Tibial artery (tissue), 4 donors: ENCODE measurements at regions not wholly inside any gene's neighbourhood (a gene's known extent, or its start where the extent isn't known, plus 50 kb on each side); places are given as distances from the start of the nearest gene placed in this dataset.

ENCODE experiments used
- DNase-seq, 2 donors: peaks; one replicate each; pipeline ENCODE4 v3.0.0-alpha.2; 2019
- H3K27ac ChIP-seq, 2 donors: fragments of 200-600 bp; sonication (generic) in 1 of 2; 1 replicate in 1 of 2; 2 replicates in 1 of 2; pipeline ENCODE4 v1.5.1; 2018 to 2019; ENCODE audit warnings: mild to moderate bottlenecking in 1 of 2
- H3K27me3 ChIP-seq, 2 donors: fragments of 200-600 bp; sonication (generic) in 1 of 2; one replicate each; pipeline versions ENCODE4 v1.5.1 to v1.6.0; 2016 to 2019
- H3K36me3 ChIP-seq, 3 donors: fragments of 200-600 bp; sonication (generic) in 2 of 3; one replicate each; pipeline ENCODE4 v1.5.1; 2016 to 2019; ENCODE audit warnings: mild to moderate bottlenecking in 2 of 3
- H3K4me1 ChIP-seq, 4 donors: fragments of 200-600 bp; sonication (generic) in 2 of 4; 1 replicate in 3 of 4; 2 replicates in 1 of 4; pipeline ENCODE4 v1.5.1; 2016 to 2019
- H3K4me3 ChIP-seq, 2 donors: fragments of 200-600 bp; sonication (generic) in 1 of 2; 1 replicate in 1 of 2; 2 replicates in 1 of 2; pipeline ENCODE4 v1.5.1; 2018 to 2019; ENCODE audit warnings: mild to moderate bottlenecking in 2 of 2
- H3K9me3 ChIP-seq, 3 donors: fragments of 200-600 bp; sonication (generic) in 1 of 3; one replicate each; pipeline ENCODE4 v1.5.1; 2016 to 2019
- CTCF ChIP-seq, 2 experiments: fragments of 200-600 bp in 1 of 2; fragments of 450-650 bp in 1 of 2; IDR thresholded peaks; one replicate each; pipeline ENCODE4 v1.5.1; 2017 to 2019; ENCODE audit warnings: antibody characterized with exemption in 2 of 2, mild to moderate bottlenecking in 1 of 2, moderate library complexity in 1 of 2
- intact Hi-C: fragments of 100-400 bp; cut with DNase I; formaldehyde crosslinking; loops from one replicate; pipeline ENCODE4 v1.15.0; 2023; ENCODE audit warnings: low total_unique reads

- TF ChIP-seq CTCF (IDR thresholded peaks at IDR 0.05), result no peak
- DNase-seq, result no peak
- Histone ChIP-seq H3K4me3 (no peak overlapping the region), H3K27ac (no peak overlapping the region), H3K36me3 (no peaks in the 10 kb centered on the region), H3K4me1 (no peaks in the 10 kb centered on the region), H3K27me3 (no peaks in the 10 kb centered on the region), H3K9me3 (no peaks in the 10 kb centered on the region)
- intact Hi-C loops, result no loop called here
Measured at GRCh38 chr1:87834151-87834550, 505.5 kb downstream of the LMO4 start.

- no peak overlapping the region for H3K27ac ChIP-seq
- DNase-seq, result no peak
- H3K4me3 ChIP-seq, result no peak overlapping the region
- H3K4me1 ChIP-seq, result no peaks in the 10 kb centered on the region
- no peaks in the 10 kb centered on the region for H3K27me3 ChIP-seq
- TF ChIP-seq CTCF (IDR thresholded peaks at IDR 0.05), result no peak
- H3K36me3 ChIP-seq, result no peaks in the 10 kb centered on the region
- intact Hi-C loops, result no loop called here
- H3K9me3 ChIP-seq, result no peaks in the 10 kb centered on the region
Measured at GRCh38 chr1:87834941-87835340, 506.3 kb downstream of the LMO4 start.

- no peak for DNase-seq
- Histone ChIP-seq H3K9me3 (no peaks in the 10 kb centered on the region), H3K27ac (no peak overlapping the region), H3K4me1 (no peaks in the 10 kb centered on the region), H3K36me3 (no peaks in the 10 kb centered on the region), H3K4me3 (no peak overlapping the region), H3K27me3 (no peaks in the 10 kb centered on the region)
- intact Hi-C loops, result no loop called here
- no peak for TF ChIP-seq CTCF (IDR thresholded peaks at IDR 0.05)
Measured at GRCh38 chr1:87840767-87841166, 512.1 kb downstream of the LMO4 start.

- Histone ChIP-seq H3K27ac (no peak overlapping the region), H3K9me3 (no peaks in the 10 kb centered on the region), H3K4me1 (no peaks in the 10 kb centered on the region), H3K27me3 (no peaks in the 10 kb centered on the region), H3K36me3 (no peaks in the 10 kb centered on the region), H3K4me3 (no peak overlapping the region)
- TF ChIP-seq CTCF (IDR thresholded peaks at IDR 0.05), result no peak
- intact Hi-C loops, result no loop called here
- DNase-seq, result no peak
Measured at GRCh38 chr1:87841332-87841731, 512.7 kb downstream of the LMO4 start.

GRCh38 chr1:87842156-87842555 lies 513.5 kb downstream of the LMO4 start:
- no peak for TF ChIP-seq CTCF (IDR thresholded peaks at IDR 0.05)
- Histone ChIP-seq H3K4me3 (no peak overlapping the region), H3K27me3 (no peaks in the 10 kb centered on the region), H3K36me3 (no peaks in the 10 kb centered on the region), H3K27ac (no peak overlapping the region), H3K9me3 (no peaks in the 10 kb centered on the region), H3K4me1 (no peaks in the 10 kb centered on the region)
- intact Hi-C loops, result no loop called here
- DNase-seq, result no peak

- Histone ChIP-seq H3K9me3 (no peaks in the 10 kb centered on the region), H3K36me3 (no peaks in the 10 kb centered on the region), H3K27me3 (no peaks in the 10 kb centered on the region), H3K27ac (no peak overlapping the region), H3K4me1 (no peaks in the 10 kb centered on the region), H3K4me3 (no peak overlapping the region)
- intact Hi-C loops, result no loop called here
- no peak for DNase-seq
- no peak for TF ChIP-seq CTCF (IDR thresholded peaks at IDR 0.05)
Measured at GRCh38 chr1:87844251-87844650, 515.6 kb downstream of the LMO4 start.
